ENCODE measurements at regions not wholly inside any gene's neighbourhood (a gene's known extent, or its start where the extent isn't known, plus 50 kb on each side); places are given as distances from the start of the nearest gene placed in this dataset.

DNA sequence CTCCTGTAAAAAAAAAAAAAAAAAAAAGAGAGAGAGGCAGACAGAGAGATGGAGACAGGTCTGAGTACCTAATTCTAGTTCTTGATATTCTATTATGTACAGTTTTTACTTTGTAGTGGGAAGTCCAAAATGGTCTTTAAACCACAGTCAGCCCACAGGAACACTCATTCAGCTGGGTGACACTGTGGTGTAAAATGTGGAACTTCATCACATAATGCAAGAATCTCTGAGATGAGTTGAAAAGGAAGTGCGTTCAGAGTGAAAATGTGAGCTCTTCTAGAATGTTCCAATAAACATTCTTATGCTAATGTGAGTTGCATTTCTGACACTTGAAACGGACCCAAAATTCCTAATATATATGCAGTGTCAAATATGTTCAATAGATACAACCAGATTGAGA is 972.1 kb downstream of the CDH11 start:
- no peak overlapping the region for H4K5ac ChIP-seq (ENCODE audit: insufficient read length, low read depth, low read length)
- H3K9me3 ChIP-seq (ENCODE audit: control insufficient read depth, low read depth, low read length): no peaks in the 10 kb centered on the region
- no peak overlapping the region for H4K91ac ChIP-seq (ENCODE audit: insufficient read length, low read depth, low read length)
- no peaks in the 10 kb centered on the region for H3K27me3 ChIP-seq (ENCODE audit: insufficient read depth, low read length)
- DNase-seq: no peak
- no peak overlapping the region for H2BK5ac ChIP-seq (ENCODE audit: insufficient read length, low read length)
- no peak overlapping the region for H2BK12ac ChIP-seq (ENCODE audit: insufficient read length, low read depth, low read length)
- no peak overlapping the region for H2BK20ac ChIP-seq (ENCODE audit: low read depth, low read length, poor library complexity, severe bottlenecking)
- H3K23me2 ChIP-seq (ENCODE audit: insufficient read length, low read depth, low read length, poor library complexity, severe bottlenecking): no peaks in the 10 kb centered on the region
- Mint-ChIP-seq H3K36me3 (ENCODE audit: insufficient read depth in 1 of 3, low read depth in 3 of 3) (no peaks in the 10 kb centered on the region), H3K4me1 (peaks cover 0 to 5% of the 10 kb centered on the region in 2 experiments; a peak in 2 of 4 replicates), H3K27me3 (ENCODE audit: low read depth) (no peaks in the 10 kb centered on the region), H3K4me3 (no peak overlapping the region), H3K9me3 (0 out of 5 replicates have a peak, but pooled peaks cover 0 to 2% of the 10 kb centered on the region in 2 experiments), H3K27ac (no peak overlapping the region)
- no peak overlapping the region for H2BK120ac ChIP-seq (ENCODE audit: low read depth, low read length, poor library complexity, severe bottlenecking)
- H3K4me1 ChIP-seq (ENCODE audit: insufficient read depth, low read length): peaks cover 3% of the 10 kb centered on the region; the same call in 1 of the 2 replicates
- H3K4ac ChIP-seq (ENCODE audit: low read depth, low read length): no peak overlapping the region
- H2BK15ac ChIP-seq (ENCODE audit: low read depth, low read length): no peak overlapping the region
- H4K20me1 ChIP-seq (ENCODE audit: control insufficient read depth, insufficient read depth, insufficient read length): no peaks in the 10 kb centered on the region
- H3K79me1 ChIP-seq (ENCODE audit: insufficient read depth, low read depth, low read length, poor library complexity, severe bottlenecking): no peaks in the 10 kb centered on the region
- H3K9ac ChIP-seq (ENCODE audit: extremely low read depth, insufficient read length, low read length): no peak overlapping the region
- H3T11ph ChIP-seq (ENCODE audit: low read length): no peak overlapping the region
- H3K18ac ChIP-seq (ENCODE audit: insufficient read length, low read depth, low read length): no peak overlapping the region
- no peak overlapping the region for H3K56ac ChIP-seq (ENCODE audit: insufficient read length, low read depth, low read length)
- TF ChIP-seq, protein P1, sequence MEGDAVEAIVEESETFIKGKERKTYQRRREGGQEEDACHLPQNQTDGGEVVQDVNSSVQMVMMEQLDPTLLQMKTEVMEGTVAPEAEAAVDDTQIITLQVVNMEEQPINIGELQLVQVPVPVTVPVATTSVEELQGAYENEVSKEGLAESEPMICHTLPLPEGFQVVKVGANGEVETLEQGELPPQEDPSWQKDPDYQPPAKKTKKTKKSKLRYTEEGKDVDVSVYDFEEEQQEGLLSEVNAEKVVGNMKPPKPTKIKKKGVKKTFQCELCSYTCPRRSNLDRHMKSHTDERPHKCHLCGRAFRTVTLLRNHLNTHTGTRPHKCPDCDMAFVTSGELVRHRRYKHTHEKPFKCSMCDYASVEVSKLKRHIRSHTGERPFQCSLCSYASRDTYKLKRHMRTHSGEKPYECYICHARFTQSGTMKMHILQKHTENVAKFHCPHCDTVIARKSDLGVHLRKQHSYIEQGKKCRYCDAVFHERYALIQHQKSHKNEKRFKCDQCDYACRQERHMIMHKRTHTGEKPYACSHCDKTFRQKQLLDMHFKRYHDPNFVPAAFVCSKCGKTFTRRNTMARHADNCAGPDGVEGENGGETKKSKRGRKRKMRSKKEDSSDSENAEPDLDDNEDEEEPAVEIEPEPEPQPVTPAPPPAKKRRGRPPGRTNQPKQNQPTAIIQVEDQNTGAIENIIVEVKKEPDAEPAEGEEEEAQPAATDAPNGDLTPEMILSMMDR (conservative IDR thresholded peaks at IDR 0.05): no peak
- H3K23ac ChIP-seq (ENCODE audit: insufficient read length, low read depth, low read length): no peak overlapping the region
- no CpG with 5 or more reads among the region's 2 CpGs for WGBS (ENCODE audit: extremely low coverage, insufficient read length, low lambda C conversion rate)
- no peak overlapping the region for H3K4me2 ChIP-seq (ENCODE audit: insufficient read depth, insufficient read length, low read length)
- no peak overlapping the region for H2AK5ac ChIP-seq (ENCODE audit: insufficient read length, low read length)
- H3K27ac ChIP-seq (ENCODE audit: insufficient read length, low read depth, low read length): no peak overlapping the region
- no peak overlapping the region for H4K8ac ChIP-seq (replicated peaks; ENCODE audit: insufficient read length, low read depth, low read length)
- H3K79me2 ChIP-seq (ENCODE audit: insufficient read depth, low read length): no peaks in the 10 kb centered on the region
- H3K14ac ChIP-seq (ENCODE audit: insufficient read depth, low read length): no peak overlapping the region
- H2AFZ ChIP-seq (ENCODE audit: low read length): no peak overlapping the region

All from H9 (cell line).